ENCODE measurements at regions not wholly inside any gene's neighbourhood (a gene's known extent, or its start where the extent isn't known, plus 50 kb on each side); places are given as distances from the start of the nearest gene placed in this dataset.

DNA sequence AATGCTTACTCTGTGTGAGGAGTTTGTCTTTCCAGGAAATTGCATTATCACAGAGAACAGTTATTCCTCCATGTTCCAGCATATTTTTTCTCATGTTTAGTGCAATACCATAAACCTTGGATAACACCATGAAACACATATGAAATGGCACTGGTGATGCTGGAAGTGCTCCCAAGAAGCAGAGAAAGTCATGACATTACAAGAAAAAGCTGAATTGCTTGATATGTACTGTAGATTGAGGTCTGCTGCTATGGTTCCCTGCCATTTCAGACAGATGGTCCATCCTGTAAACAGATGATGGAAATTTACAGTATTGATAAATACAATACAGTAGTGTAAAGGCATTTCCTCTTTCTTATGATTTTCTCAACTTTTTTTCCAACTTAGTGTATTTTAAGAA lies 422.1 kb downstream of the LRRIQ3 start:
- TF ChIP-seq, protein P1, sequence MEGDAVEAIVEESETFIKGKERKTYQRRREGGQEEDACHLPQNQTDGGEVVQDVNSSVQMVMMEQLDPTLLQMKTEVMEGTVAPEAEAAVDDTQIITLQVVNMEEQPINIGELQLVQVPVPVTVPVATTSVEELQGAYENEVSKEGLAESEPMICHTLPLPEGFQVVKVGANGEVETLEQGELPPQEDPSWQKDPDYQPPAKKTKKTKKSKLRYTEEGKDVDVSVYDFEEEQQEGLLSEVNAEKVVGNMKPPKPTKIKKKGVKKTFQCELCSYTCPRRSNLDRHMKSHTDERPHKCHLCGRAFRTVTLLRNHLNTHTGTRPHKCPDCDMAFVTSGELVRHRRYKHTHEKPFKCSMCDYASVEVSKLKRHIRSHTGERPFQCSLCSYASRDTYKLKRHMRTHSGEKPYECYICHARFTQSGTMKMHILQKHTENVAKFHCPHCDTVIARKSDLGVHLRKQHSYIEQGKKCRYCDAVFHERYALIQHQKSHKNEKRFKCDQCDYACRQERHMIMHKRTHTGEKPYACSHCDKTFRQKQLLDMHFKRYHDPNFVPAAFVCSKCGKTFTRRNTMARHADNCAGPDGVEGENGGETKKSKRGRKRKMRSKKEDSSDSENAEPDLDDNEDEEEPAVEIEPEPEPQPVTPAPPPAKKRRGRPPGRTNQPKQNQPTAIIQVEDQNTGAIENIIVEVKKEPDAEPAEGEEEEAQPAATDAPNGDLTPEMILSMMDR (IDR thresholded peaks at IDR 0.05; ENCODE audit: insufficient read depth, low read depth, low read length) = no peak
- no peak for DNase-seq (ENCODE audit: low read depth)
- H3K4me3 ChIP-seq (ENCODE audit: low read depth, low read length) = no peak overlapping the region
- ChIA-PET POLR2A (no interaction called here), CTCF (no interaction called here)
- H3K36me3 ChIP-seq (ENCODE audit: control insufficient read depth, insufficient read depth, low read length) = no peaks in the 10 kb centered on the region
- no peaks in the 10 kb centered on the region for H3K27me3 ChIP-seq (ENCODE audit: control insufficient read depth, insufficient read depth, low read length)

DNA sequence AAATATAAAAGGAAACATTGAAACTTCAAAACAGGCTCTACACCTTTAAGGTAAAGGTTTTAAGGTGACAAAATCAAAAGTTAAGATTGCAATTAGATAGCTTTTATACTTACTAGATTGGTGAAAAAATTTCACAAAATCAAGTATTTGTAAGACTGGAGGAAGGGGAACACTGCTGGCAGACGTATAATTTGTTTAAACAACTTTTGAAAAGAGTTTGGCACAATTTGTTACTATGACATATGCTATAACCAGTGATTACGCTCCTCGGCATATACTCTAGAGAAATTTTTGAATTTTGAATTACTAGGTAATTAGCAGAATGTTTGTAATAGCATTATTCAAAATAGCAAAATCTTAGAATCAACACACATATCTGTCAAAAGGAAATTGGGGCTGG lies 425.0 kb downstream of the LRRIQ3 start:
- POLR2A ChIA-PET = no interaction called here

DNA sequence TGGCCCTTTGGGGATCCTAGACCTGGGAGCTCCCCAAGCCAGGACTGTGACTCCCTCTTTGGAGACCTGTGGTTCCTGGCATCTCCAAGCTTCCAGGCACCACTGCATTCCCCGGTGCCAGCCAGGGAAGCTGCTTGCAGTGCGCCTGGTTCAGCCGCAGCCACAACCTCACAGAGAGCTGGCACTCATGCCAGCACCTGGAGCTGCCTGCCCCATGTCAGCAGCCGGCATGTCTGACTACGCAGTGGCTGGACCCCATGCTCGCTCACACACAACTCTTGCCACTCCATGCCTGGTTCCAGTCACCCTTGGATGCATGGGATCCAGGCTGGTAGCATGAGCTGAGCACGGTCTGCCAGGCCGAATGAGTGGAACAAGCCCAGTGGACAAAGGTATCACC lies 426.6 kb downstream of the LRRIQ3 start:
- Histone ChIP-seq H3K4me3 (ENCODE audit: low read depth, low read length) (no peak overlapping the region), H3K36me3 (ENCODE audit: control insufficient read depth, insufficient read depth, low read length) (no peaks in the 10 kb centered on the region), H3K27me3 (ENCODE audit: control insufficient read depth, insufficient read depth, low read length) (no peaks in the 10 kb centered on the region)
- no peak for DNase-seq (ENCODE audit: low read depth)
- POLR2A ChIA-PET = no interaction called here
- CTCF ChIA-PET = no interaction called here
- TF ChIP-seq, protein P1 (IDR thresholded peaks at IDR 0.05; ENCODE audit: insufficient read depth, low read depth, low read length) = no peak

More for the DNA sequence above, 425.0 kb downstream of the LRRIQ3 start:
- H3K36me3 ChIP-seq (ENCODE audit: control insufficient read depth, insufficient read depth, low read length) = no peaks in the 10 kb centered on the region
- TF ChIP-seq, protein P1 (IDR thresholded peaks at IDR 0.05; ENCODE audit: insufficient read depth, low read depth, low read length) = no peak
- DNase-seq (ENCODE audit: low read depth) = no peak
- CTCF ChIA-PET = no interaction called here
- no peaks in the 10 kb centered on the region for H3K27me3 ChIP-seq (ENCODE audit: control insufficient read depth, insufficient read depth, low read length)
- H3K4me3 ChIP-seq (ENCODE audit: low read depth, low read length) = no peak overlapping the region

DNA sequence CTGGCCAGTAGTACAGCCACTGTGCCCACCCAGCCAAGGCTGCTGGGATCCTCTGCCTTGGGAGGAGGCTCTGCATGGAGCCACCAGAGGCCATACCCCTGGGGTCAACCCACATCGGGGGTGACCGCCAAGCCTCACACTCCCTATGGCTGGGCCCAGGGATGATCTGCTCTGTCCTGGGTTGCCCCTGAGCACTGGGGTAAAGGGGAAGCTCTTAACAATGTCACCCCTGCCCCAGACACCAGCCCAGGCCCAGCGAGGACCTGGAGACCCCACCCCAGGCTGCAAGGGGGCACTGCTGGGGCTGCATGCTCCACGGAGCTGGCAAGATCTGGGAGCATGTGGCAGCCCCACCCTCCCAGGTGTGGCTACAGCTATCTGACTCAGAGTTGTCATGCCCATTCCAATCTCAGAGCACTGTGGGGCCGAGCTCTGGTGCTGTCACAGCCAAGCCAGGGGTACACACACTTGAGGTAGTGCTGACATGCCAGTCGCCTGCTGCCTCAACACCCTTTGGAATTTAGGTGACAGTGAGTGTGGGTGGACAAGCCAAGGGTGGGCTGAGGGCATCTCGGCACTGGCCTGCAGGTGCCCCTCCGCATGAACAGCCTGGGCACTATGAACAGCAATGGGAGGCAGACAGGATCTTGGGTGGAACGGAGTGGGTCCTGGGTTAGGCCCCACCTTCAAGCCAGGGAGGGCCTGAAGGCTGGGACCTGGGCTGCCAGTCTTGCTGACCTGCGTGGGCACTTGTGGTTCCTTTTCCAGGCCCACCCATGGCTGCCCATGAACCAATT lies 427.7 kb downstream of the LRRIQ3 start:
- Histone ChIP-seq H3K27me3 (ENCODE audit: control insufficient read depth, insufficient read depth, low read length) (no peaks in the 10 kb centered on the region), H3K4me3 (ENCODE audit: low read depth, low read length) (no peak overlapping the region), H3K36me3 (ENCODE audit: control insufficient read depth, insufficient read depth, low read length) (no peaks in the 10 kb centered on the region)
- CTCF ChIA-PET = no interaction called here
- DNase-seq (ENCODE audit: low read depth) = no peak
- POLR2A ChIA-PET = no interaction called here
- TF ChIP-seq, protein P1 (IDR thresholded peaks at IDR 0.05; ENCODE audit: insufficient read depth, low read depth, low read length) = no peak

DNA sequence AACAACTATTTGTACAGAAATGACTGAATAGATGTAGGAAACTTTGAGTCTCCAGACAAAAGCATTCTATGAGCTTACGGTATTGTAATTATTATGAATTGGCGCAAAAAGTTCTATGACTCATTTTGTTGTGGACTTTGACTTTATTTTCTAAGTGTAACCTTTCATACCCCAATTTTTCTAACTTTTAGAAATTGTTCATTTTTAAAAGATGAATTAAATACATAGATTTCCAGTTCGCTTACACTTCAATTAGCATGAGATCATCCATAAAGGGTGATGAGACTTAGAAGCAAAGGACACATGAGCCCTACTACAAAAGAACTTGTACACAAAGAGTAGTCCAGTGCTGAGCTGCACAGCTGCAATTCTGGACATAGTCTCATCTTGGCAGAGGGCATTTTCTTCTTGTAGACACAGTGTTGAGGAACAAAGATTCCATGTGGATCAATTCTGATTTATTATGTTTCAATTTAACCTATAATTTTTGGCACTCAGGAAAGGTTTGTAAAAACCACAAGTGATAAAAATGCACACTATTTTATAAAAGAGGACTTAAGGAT lies 431.1 kb downstream of the LRRIQ3 start:
- POLR2A ChIA-PET = no interaction called here
- Histone ChIP-seq H3K27me3 (ENCODE audit: control insufficient read depth, insufficient read depth, low read length) (no peaks in the 10 kb centered on the region), H3K4me3 (ENCODE audit: low read depth, low read length) (no peak overlapping the region), H3K36me3 (ENCODE audit: control insufficient read depth, insufficient read depth, low read length) (no peaks in the 10 kb centered on the region)
- CTCF ChIA-PET = no interaction called here
- TF ChIP-seq, protein P1 (IDR thresholded peaks at IDR 0.05; ENCODE audit: insufficient read depth, low read depth, low read length) = no peak
- DNase-seq (ENCODE audit: low read depth) = no peak

Data from BJ (cell line).